ENCODE measurements at regions not wholly inside any gene's neighbourhood (a gene's known extent, or its start where the extent isn't known, plus 50 kb on each side); places are given as distances from the start of the nearest gene placed in this dataset.

- no peak for TF ChIP-seq CTCF (IDR thresholded peaks at IDR 0.05)
- TF ChIP-seq POLR2AphosphoS5 (IDR thresholded peaks at IDR 0.05), result no peak
- no peak for TF ChIP-seq POLR2A (IDR thresholded peaks at IDR 0.05)
These were observed 344.4 kb upstream of the PROX1 start for GRCh38 chr1:213643360-213643759.
